Suppressor macrophage (primary cell): ENCODE measurements at regions not wholly inside any gene's neighbourhood (a gene's known extent, or its start where the extent isn't known, plus 50 kb on each side); places are given as distances from the start of the nearest gene placed in this dataset.

Experiments
- DNase-seq, 4 experiments: peaks; one replicate each; pipeline ENCODE4 v3.0.0-alpha.2; 2020 to 2022

DNA sequence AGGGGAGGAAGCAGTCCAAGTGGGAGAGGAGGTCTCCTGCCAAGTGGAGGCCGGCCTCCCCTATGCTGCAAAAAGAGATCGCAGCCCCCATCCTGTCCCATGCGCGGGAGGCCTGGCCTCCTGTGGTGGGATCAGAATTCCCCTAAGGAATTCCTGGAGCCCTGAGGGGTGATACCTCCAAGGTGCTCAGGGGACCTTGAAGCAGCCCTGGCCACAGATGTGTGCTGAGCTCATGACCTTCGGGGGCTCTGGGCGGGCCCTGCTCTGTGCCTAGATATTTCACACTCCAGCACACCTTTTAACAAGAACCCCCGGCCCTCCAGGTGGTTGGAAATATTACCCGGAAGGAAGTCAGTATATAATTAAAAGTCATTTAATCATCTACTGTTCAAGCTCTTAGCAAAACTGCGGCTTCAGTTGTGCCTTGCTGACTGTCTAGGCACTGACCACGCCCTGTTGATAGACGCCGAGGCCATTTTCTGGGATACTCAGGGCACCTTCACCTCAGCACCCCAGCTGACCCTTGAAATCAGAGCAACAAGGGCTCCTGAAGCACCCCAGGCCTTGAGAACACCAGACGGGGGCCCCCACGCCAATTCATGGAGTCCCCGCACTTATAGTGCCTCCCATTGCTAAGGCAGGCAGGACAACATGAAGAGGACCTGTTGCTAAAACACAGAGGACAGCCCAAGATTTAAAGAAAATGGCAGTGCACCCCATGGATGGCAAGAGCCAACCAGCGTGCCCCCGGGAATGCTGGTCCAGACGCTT is 119.1 kb downstream of the NDUFA10 start:
- DNase-seq, result no peak

GRCh38 chr2:239905306-239905705 is 119.8 kb downstream of the NDUFA10 start:
- DNase-seq, result no peak

GRCh38 chr2:239904496-239904895 is 120.6 kb downstream of the NDUFA10 start:
- DNase-seq, result no peak

DNA sequence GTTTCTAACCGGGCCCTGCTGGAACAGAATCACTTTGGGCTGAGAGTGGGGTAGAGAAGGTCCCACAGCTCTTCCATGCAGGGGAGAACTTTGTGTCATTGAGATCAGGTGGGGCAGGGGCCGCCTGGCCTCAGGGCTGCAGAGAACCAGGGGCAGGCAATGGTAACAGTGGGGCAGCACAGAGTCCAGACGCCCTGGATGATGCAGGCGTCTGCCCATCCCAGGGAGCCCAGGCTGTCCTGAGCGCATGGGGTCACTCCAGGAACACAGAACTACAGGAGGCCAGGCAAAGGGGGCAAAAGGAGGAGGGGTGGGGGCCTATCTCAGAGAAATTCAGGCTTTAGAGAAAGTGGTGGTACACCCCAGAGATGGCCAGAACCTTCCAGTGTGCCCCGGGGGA is 121.3 kb downstream of the NDUFA10 start:
- no peak for DNase-seq

- no peak for DNase-seq
These were observed 121.9 kb downstream of the NDUFA10 start for GRCh38 chr2:239903210-239903609.

GRCh38 chr2:239902749-239903201 is 122.4 kb downstream of the NDUFA10 start:
- DNase-seq, result no peak

- DNase-seq, result no peak
These were observed 126.7 kb downstream of the NDUFA10 start for GRCh38 chr2:239898292-239898925.

- no peak for DNase-seq
These were observed 127.4 kb downstream of the NDUFA10 start for GRCh38 chr2:239897596-239898235.

- DNase-seq, result no peak
These were observed 129.1 kb downstream of the NDUFA10 start for GRCh38 chr2:239896075-239896474.

DNA sequence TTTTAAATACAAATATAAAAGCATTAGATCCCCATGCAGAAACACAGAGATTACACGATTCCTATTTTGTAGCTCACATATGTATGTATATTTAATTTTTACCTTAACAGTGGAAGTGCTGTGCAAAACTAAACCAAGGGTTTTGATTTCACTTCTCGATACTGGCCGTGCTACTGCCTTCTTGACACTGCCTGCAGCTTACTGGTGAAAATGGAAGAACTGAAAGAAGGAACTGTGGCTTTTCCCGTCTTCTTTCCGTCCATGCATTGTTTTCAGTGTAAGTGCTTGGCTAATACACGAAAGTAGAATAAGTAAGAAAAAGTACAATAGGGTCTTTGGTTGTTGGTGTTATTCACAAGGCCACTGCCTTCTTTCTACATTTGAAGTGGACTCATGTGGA is 129.5 kb downstream of the NDUFA10 start:
- DNase-seq, result peak; percentile 52 to 80 (median 65)

- DNase-seq, result no peak
These were observed 130.0 kb downstream of the NDUFA10 start for GRCh38 chr2:239895116-239895515.

GRCh38 chr2:239894276-239894675 is 130.9 kb downstream of the NDUFA10 start:
- no peak for DNase-seq

DNA sequence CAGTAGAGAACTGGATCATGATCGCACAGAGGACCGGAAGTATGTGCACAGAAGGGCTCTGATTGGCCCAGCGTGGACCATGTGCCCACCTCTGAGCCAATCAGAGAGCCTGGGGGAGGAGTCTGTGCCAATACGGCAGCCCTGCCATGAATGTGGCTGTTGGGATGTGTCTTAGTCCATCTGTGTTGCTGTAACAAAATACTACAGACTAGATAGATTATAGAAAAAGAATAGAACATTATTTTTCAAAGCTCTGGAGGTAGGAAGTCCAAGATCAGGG is 132.0 kb downstream of the NDUFA10 start:
- no peak for DNase-seq

DNA sequence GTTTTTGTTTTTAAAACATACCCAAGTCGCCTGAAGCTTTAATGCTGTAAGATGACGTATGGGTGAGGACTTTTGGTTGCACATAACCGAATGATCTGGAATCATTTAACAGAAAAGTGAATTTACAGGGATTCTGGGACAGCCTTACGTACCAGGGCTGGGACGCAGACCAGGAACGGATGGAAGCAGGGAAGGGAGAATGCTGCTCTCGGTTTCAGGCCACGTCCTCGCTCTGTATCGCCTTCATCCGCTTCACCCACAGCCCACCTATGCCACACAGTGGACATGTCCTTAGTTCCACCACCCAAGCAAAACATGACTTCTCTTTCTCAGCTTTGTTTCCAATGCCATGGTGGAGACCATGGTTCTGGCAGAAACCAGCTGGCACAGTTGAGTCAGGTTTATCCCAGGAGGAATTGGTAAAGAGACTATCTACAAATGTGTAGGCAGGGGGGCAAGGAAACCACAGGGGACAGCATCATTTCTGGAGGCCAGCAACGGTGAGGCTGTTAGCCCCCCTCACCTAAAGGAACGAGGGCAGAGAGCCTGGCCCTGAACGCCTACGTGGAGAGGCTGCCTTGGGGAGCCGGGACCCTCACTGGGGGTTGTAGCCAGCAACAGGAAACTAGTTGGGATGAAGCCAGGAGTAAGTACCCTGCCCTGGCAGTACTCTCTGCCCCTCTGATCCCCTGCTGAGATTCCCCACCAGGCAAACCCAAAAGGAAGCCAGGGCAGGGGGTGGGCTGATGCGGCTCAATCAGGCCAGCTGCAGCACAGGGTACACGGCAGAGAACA is 132.5 kb downstream of the NDUFA10 start:
- DNase-seq, result no peak

- no peak for DNase-seq
These were observed 133.4 kb downstream of the NDUFA10 start for GRCh38 chr2:239891698-239892097.

- DNase-seq, result peak in 2 of 4 experiments; percentile 17 to 27
These were observed 134.9 kb downstream of the NDUFA10 start for GRCh38 chr2:239890206-239890746.

GRCh38 chr2:239889641-239890121 is 135.5 kb downstream of the NDUFA10 start:
- no peak for DNase-seq

- no peak for DNase-seq
These were observed 137.5 kb downstream of the NDUFA10 start for GRCh38 chr2:239887604-239888003.

DNA sequence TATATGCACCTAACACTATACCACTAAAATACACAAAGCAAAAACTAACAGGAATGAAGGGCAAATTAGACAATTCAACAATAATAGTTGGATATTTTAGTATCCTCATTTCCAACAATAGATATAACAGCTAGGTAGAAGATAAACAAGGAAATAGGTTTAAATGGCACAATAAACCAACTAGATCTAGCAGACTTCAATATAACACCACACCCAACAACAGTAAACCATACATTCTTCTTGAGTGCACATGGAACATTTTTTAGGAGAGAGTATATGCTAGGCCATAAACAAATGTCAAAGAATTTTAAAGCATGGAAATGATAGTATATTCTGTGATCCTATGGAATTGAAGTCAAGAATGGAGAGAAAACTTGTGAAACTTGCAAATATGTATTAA is 138.4 kb downstream of the NDUFA10 start:
- DNase-seq, result no peak

- peak in 1 of 4 experiments; percentile 19 for DNase-seq
These were observed 140.3 kb downstream of the NDUFA10 start for GRCh38 chr2:239884875-239885274.

- no peak for DNase-seq
These were observed 141.1 kb downstream of the NDUFA10 start for GRCh38 chr2:239884051-239884405.

DNA sequence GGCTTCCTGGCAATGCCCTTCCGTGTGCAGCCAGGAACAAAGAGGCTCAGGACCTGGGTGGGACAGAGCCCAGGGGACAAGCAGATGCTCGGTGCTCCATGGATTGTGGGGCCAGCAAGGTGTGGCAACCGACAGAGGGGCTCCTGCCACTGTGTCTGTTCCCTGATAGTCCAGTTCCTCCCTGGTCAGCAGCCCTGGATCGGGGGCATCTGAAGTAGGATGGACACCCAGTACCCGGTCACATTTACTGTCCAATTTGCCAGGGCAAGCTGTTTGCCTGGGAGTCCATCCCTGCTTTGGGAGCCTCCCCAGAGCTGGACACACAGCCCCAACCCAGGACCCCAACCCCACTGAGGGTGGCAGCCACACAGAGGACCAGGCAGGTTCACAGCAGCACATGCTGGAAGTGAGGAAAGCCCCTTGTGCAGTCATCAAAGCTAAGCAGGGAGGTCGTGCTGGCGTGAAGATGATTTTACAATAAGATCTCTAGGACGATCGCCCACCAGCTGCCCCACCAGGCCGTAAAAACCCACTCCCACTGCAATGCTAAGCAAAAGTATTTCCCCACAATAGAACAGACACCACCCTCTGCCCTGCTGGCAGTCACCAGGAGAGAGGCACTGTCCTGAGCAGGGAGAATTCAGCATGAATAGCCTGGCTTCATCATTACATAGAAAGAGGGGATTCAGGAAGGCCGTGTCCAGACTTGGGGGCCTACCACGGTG is 141.7 kb downstream of the NDUFA10 start:
- DNase-seq, result no peak
